ENCODE measurements at regions not wholly inside any gene's neighbourhood (a gene's known extent, or its start where the extent isn't known, plus 50 kb on each side); places are given as distances from the start of the nearest gene placed in this dataset.

- Histone ChIP-seq H3K9me3 (ENCODE audit: control insufficient read depth, insufficient read depth, low read length) (no peaks in the 10 kb centered on the region), H3K4me3 (ENCODE audit: low read depth, low read length) (no peak overlapping the region), H3K27ac (ENCODE audit: low read depth, low read length) (no peak overlapping the region), H3K27me3 (ENCODE audit: control insufficient read depth, insufficient read depth, low read length) (no peaks in the 10 kb centered on the region)
- ChIA-PET CTCF (interaction anchor here (0.8 kb wide), 1 partner anchor 15 kb away, joined by 3 read pairs; no protein-coding TSS in a partner anchor), POLR2A (no interaction called here)
- DNase-seq (ENCODE audit: low read depth, low spot score), result no peak
- TF ChIP-seq, protein P1, sequence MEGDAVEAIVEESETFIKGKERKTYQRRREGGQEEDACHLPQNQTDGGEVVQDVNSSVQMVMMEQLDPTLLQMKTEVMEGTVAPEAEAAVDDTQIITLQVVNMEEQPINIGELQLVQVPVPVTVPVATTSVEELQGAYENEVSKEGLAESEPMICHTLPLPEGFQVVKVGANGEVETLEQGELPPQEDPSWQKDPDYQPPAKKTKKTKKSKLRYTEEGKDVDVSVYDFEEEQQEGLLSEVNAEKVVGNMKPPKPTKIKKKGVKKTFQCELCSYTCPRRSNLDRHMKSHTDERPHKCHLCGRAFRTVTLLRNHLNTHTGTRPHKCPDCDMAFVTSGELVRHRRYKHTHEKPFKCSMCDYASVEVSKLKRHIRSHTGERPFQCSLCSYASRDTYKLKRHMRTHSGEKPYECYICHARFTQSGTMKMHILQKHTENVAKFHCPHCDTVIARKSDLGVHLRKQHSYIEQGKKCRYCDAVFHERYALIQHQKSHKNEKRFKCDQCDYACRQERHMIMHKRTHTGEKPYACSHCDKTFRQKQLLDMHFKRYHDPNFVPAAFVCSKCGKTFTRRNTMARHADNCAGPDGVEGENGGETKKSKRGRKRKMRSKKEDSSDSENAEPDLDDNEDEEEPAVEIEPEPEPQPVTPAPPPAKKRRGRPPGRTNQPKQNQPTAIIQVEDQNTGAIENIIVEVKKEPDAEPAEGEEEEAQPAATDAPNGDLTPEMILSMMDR (IDR thresholded peaks at IDR 0.05; ENCODE audit: low read depth, low read length), result no peak
Measured at GRCh38 chr10:10503772-10504171, 513.9 kb upstream of the CELF2 start.

DNA sequence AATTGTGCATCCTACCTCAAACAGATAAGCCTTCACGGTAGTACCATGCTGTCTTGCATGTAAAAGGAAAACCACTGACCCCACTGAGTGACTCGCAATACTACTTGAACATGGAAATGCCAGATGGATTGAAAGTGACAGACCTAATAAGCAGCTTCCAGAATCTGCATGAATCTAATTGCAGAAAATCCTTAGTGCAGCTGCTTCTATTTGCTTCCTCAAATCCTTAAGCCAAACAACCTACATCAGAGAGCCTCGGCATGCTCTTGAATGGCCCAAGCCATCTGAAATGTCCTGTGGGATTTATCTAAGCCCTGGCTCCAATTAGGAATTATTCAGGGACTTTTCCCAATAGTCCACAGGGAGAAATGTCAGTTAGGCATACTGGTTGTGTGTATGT lies 509.5 kb upstream of the CELF2 start:
- TF ChIP-seq, protein P1 (IDR thresholded peaks at IDR 0.05; ENCODE audit: low read depth, low read length), result no peak
- ChIA-PET CTCF (no interaction called here), POLR2A (no interaction called here)
- Histone ChIP-seq H3K4me3 (ENCODE audit: low read depth, low read length) (no peak overlapping the region), H3K27ac (ENCODE audit: low read depth, low read length) (no peak overlapping the region), H3K27me3 (ENCODE audit: control insufficient read depth, insufficient read depth, low read length) (no peaks in the 10 kb centered on the region), H3K9me3 (ENCODE audit: control insufficient read depth, insufficient read depth, low read length) (no peaks in the 10 kb centered on the region)
- no peak for DNase-seq (ENCODE audit: low read depth, low spot score)

GRCh38 chr10:10510179-10510578 lies 507.5 kb upstream of the CELF2 start:
- Histone ChIP-seq H3K27me3 (ENCODE audit: control insufficient read depth, insufficient read depth, low read length) (no peaks in the 10 kb centered on the region), H3K27ac (ENCODE audit: low read depth, low read length) (no peak overlapping the region)

GRCh38 chr10:10513067-10513466 lies 504.6 kb upstream of the CELF2 start:
- DNase-seq (ENCODE audit: low read depth, low spot score), result no peak
- POLR2A ChIA-PET, result no interaction called here
- Histone ChIP-seq H3K4me3 (ENCODE audit: low read depth, low read length) (no peak overlapping the region), H3K9me3 (ENCODE audit: control insufficient read depth, insufficient read depth, low read length) (no peaks in the 10 kb centered on the region), H3K27me3 (ENCODE audit: control insufficient read depth, insufficient read depth, low read length) (no peaks in the 10 kb centered on the region), H3K27ac (ENCODE audit: low read depth, low read length) (no peak overlapping the region)
- CTCF ChIA-PET, result no interaction called here
- TF ChIP-seq, protein P1 (IDR thresholded peaks at IDR 0.05; ENCODE audit: low read depth, low read length), result no peak

More at GRCh38 chr10:10510179-10510578, 507.5 kb upstream of the CELF2 start:
- ChIA-PET POLR2A (no interaction called here), CTCF (no interaction called here)
- Histone ChIP-seq H3K9me3 (ENCODE audit: control insufficient read depth, insufficient read depth, low read length) (no peaks in the 10 kb centered on the region), H3K4me3 (ENCODE audit: low read depth, low read length) (no peak overlapping the region)
- TF ChIP-seq, protein P1 (IDR thresholded peaks at IDR 0.05; ENCODE audit: low read depth, low read length), result no peak
- no peak for DNase-seq (ENCODE audit: low read depth, low spot score)

DNA sequence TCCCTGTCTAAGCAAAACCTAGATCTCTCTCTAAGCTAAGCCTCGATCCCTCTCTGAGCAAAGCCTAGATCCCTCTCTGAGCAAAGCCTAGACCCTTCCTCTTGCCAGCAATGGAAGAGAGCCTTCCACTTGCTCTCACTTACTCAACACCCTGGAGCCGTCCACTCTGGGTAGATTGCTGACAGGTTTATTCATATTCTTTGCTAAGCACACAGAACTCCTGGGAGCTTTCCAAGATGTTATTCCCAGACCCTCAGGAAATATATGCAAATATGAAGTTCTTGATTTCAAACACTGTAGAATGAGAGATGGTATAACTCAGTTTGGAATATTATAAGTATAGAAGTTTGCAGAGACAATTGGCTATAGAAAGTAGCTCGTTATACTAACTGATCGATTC lies 503.8 kb upstream of the CELF2 start:
- no peaks in the 10 kb centered on the region for H3K27me3 ChIP-seq (ENCODE audit: control insufficient read depth, insufficient read depth, low read length)
- no peak for DNase-seq (ENCODE audit: low read depth, low spot score)
- no peak overlapping the region for H3K4me3 ChIP-seq (ENCODE audit: low read depth, low read length)
- TF ChIP-seq, protein P1 (IDR thresholded peaks at IDR 0.05; ENCODE audit: low read depth, low read length), result no peak
- ChIA-PET POLR2A (interaction anchor here (0.6 kb wide), 1 partner anchor 37 kb away, joined by 4 read pairs; no protein-coding TSS in a partner anchor), CTCF (no interaction called here)
- H3K9me3 ChIP-seq (ENCODE audit: control insufficient read depth, insufficient read depth, low read length), result no peaks in the 10 kb centered on the region
- H3K27ac ChIP-seq (ENCODE audit: low read depth, low read length), result no peak overlapping the region

All from AG04450 (cell line).